Fibroblast of skin of left quadriceps (primary cell): ENCODE measurements at regions not wholly inside any gene's neighbourhood (a gene's known extent, or its start where the extent isn't known, plus 50 kb on each side); places are given as distances from the start of the nearest gene placed in this dataset.
"Not testable (repeated sequence)": the region's sequence is repeated elsewhere in the genome, so short reads cannot be mapped to it uniquely, and the experiment has no call there.

ENCODE experiments used
- DNase-seq, 2 experiments: peaks; one replicate each; pipeline ENCODE4 v3.0.0-alpha.2; 2013; ENCODE audit warnings: low read depth in 2 of 2

DNA sequence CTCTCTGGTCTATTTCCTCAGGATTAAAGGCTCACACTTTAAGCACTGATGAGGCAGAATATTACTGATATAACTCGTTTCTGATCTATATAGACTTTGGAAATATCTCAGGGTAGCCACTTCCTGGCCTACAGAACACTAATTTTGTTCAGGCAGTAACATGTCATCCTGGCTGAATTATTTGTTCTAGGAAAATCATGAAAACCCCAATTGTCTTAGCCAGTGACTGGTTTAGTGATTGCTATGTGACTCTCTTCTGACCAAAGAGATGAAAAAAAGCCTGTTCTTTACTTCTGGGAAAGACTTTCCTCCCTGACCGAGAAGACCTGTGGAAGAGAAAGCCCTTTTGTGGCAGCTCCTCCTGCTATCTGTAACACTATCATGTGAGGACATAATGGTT lies 453.7 kb downstream of the SETD4 start:
- DNase-seq: no peak

GRCh38 chr21:35606146-35606545 lies 454.2 kb downstream of the SETD4 start:
- DNase-seq: no peak

GRCh38 chr21:35603494-35603893 lies 456.8 kb downstream of the SETD4 start:
- no peak for DNase-seq

GRCh38 chr21:35602811-35603362 lies 457.4 kb downstream of the SETD4 start:
- DNase-seq: no peak

DNA sequence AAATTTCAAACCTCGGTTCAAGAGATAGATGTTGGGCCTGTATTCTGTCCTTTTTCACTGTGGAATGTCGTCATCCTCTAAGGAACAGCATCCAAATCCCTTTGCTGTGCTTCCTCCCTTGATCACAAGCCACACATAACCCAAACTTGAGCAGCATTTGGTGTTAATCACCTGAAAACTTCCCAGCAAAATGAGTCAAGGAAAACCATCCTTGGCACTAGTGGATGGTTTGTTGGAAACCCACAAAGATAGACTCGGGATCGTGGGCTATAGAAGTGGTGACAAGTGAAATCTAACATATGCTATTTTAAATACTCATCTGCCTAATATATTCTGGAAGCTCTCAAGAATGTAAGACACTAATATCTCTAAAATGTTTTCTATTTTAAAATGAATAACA lies 459.1 kb downstream of the SETD4 start:
- DNase-seq: peak in 1 of 2 experiments; percentile 14

GRCh38 chr21:35599164-35599563 lies 461.2 kb downstream of the SETD4 start:
- no peak for DNase-seq

DNA sequence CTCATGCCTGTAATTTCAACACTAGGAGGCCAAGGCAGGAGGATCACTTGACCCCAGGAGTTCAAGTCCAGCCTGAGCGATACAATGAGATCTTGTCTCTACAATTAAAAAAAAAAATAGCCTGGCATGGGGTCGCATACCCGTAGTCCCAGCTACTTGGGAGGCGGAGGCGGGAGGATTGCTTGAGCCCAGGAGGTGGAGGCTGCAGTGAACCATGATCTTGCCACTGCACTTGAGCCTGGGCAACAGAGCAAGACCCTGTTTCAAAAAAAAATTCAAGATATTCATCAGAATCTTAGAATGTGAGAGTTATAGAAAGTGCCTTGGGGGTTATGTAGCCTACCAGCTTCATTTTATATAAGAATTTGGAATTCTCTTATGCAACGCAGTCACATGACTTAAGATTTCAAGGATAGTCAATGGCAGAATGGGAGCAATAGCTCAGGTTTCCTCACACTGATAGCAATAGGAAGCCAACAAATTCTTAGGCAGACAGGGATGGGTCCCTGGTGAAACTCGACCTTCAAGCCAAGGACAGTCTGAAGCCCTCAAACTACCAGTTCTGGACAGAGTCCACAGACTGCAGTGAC lies 462.5 kb downstream of the SETD4 start:
- DNase-seq: no peak

GRCh38 chr21:35594905-35595304 lies 465.4 kb downstream of the SETD4 start:
- DNase-seq: no peak

- DNase-seq: peak; percentile 39 to 44
Measured at GRCh38 chr21:35593000-35593502, 467.3 kb downstream of the SETD4 start.

DNA sequence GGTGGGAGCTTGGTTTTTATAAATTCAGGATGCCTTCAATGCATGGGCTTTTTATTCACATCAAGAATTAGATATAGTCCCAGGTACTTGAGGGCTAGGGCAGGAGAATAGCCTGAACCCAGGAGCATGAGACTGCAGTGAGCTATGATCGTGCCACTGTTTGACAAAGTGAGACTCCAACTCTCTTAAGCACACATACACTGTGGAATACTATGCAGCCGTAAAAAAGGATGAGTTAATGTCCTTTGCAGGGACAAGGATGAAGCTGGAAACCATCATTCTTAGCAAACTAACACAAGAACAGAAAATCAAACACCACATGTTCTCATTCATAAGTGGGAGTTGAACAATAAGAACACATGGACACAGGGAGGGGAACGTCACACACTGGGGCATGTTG lies 470.0 kb downstream of the SETD4 start:
- DNase-seq: not testable (repeated sequence)

DNA sequence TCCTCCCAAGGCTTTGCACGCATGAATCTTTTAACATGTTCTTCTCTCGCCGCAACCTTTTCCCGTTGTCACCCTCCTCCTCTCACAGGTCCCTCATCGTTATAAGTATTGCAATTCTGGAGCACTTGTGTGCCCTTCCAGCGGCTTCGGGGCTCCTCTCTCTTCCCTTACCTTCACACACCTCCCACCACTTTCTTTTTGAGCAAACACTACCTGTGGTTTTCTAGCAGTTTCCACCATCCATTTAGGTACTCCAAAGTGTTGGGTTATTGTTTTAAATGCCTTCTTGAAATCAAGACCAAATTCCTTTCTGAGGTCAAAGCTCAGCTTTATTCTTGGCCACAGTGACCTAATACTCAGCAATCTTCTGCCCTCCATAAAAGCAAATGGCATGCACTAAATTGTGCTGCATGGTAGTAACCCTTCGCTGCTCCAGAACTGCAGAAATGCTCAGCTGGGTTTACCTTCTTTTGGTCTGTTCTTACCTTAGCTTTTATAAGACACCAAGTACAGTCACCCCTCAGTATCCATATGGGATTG lies 472.4 kb downstream of the SETD4 start:
- DNase-seq: no peak

DNA sequence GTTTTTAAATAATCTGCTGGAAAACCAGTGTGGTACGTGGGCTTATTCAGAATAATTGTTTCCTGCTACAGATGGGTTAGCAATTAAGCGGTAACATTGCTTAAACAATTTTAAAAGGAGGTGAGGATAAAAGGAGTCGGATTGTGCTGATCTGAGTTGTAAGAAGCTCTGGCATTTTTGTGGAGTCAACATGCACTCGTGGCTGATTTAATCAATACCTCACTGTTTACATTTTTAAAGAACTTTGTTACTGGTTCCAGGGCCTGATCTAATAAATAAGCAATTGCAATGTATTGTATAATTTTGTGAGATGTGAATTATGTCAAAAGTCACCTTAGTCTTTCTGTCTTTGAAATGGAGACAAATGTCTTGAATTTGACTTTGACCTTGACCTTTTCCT lies 474.0 kb downstream of the SETD4 start:
- no peak for DNase-seq

DNA sequence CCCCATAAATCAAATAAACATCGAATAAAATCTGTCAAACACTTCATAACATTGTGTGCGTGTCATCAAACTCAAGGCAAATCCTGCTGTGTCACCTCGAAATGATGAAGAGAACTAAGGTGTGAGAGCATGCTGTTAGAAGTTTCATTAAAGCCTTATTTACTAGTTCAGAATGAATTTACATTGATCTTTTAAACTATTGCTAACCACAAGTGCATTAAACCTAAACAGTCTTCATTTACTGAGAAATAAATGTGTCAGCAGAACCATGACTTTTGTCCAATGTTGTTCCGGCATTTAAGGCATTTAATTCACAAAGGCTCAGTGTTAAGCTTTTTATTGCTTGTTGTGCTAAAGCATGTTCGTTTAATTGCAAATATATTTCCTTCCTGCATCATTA lies 474.4 kb downstream of the SETD4 start:
- DNase-seq: no peak

- no peak for DNase-seq
Measured at GRCh38 chr21:35585155-35585554, 475.2 kb downstream of the SETD4 start.

- no peak for DNase-seq
Measured at GRCh38 chr21:35583566-35584216, 476.6 kb downstream of the SETD4 start.

DNA sequence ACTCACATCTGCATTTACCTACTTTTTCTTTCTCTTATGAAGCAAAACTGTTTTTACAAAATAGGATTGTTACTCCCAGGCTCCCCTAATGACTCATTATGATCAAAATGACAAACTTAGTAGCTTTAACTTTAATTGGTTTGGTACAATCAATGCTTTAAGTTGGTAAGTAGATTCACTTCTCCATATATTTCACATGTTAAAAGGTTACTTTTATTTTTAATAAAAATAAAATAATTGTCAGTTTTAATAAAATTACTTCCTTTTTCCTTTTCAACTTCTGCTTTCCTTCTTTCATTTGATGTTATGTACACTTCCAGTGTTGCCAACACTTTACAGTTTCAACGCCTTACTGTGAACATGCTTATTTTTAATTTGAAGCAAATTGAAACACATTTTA lies 477.6 kb downstream of the SETD4 start:
- DNase-seq: no peak

- DNase-seq: no peak
Measured at GRCh38 chr21:35581640-35582039, 478.7 kb downstream of the SETD4 start.

GRCh38 chr21:35579520-35580293 lies 480.6 kb downstream of the SETD4 start:
- no peak for DNase-seq

DNA sequence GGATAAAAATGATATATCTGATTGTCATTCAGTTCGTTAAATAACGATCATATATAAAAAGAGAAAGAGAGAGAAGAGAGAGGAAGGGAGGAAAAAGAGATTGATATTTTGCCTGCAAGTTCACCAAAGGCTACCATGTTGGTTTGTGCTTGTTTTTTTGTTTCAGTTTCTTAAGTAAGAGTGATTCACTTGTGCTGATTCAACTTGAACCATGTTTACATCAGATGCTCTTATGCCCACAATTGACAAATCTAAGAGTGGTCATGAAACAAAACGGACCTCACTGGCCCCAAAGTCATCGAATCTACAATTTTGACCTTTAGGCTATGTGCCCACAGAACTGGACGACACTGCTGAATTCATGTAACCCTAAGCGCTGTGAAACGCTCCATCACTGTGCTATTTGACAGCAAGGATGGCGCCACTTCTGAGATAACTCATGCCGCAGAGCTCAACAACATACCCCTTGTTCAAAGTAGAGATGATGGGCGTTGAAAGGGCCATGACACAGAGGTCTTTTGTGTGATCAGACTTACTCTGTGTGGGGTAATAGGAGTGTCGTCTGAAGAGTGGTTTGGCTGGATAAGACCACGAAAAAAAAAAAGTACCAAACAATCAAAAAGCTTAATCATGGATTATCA lies 481.4 kb downstream of the SETD4 start:
- no peak for DNase-seq

DNA sequence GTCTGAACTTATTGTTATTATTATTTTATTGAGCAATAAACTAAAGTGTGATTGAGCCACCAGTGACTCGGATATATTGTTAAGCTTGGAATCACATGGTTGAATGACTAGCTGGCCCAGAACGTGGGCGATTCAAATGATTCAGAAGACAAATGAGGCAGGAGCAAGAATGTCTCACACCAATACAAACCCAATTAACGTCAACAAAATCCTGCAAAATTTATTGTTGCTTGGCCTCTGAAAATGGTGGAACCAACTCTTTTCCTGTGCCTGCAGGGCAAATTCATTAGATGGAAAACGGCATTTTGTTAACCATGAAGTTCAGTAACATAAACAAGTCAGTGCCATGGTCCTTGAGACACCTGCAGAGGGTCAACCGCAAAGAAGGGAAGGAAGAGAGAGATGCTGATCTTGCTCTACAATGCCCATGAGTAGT lies 482.0 kb downstream of the SETD4 start:
- peak; percentile 72 to 76 for DNase-seq

GRCh38 chr21:35575280-35575915 lies 484.9 kb downstream of the SETD4 start:
- DNase-seq: peak; percentile 65 to 72
